H1 (cell line): ENCODE measurements at regions not wholly inside any gene's neighbourhood (a gene's known extent, or its start where the extent isn't known, plus 50 kb on each side); places are given as distances from the start of the nearest gene placed in this dataset.

Source experiments
- CTCF ChIA-PET: fragments of 300-600 bp; sonication (Branson Sonifier 250); formaldehyde crosslinking; loops from one replicate; lab custom pipeline; 2021; ENCODE audit not compliant: partially characterized antibody; lab: Charles Lee
- POLR2A ChIA-PET: fragments of 300-600 bp; sonication (Branson Sonifier 250); formaldehyde crosslinking; loops from one replicate; lab custom pipeline; 2021; ENCODE audit warnings: inconsistent platforms; ENCODE audit not compliant: partially characterized antibody; lab: Charles Lee
- DNase-seq, 2 experiments: peaks; one replicate each; pipeline versions ENCODE4 v3.0.0 to v3.0.0-alpha.2; 2010 to 2022; ENCODE audit warnings: low spot score in 2 of 2, low read depth in 1 of 2, mixed read lengths in 1 of 2
- FAIRE-seq: peaks from 2 replicates; lab custom pipeline; 2011; peaks lifted over from hg19 to GRCh38; lab: Jason Lieb, UNC
- H2AFZ ChIP-seq: 2 replicates; pipeline ENCODE4 v1.8.1; 2012; ENCODE audit warnings: low read length, inconsistent platforms
- H2AK5ac ChIP-seq: 2 replicates; pipeline ENCODE4 v1.6.1; 2013; ENCODE audit warnings: low read depth, low read length
- H2BK120ac ChIP-seq: replicated peaks from 2 replicates; pipeline ENCODE3; 2013; ENCODE audit warnings: low read depth, low read length, inconsistent platforms
- H2BK12ac ChIP-seq: 2 replicates; pipeline ENCODE4 v1.6.1; 2013; ENCODE audit warnings: low read depth, low read length
- H2BK15ac ChIP-seq: 2 replicates; pipeline ENCODE4 v1.6.1; 2013; ENCODE audit warnings: low read length
- H2BK20ac ChIP-seq: 2 replicates; pipeline ENCODE4 v1.6.1; 2013; ENCODE audit warnings: low read length
- H2BK5ac ChIP-seq: 2 replicates; pipeline ENCODE4 v1.6.1; 2013; ENCODE audit warnings: low read depth, low read length
- H3K14ac ChIP-seq: 2 replicates; pipeline ENCODE4 v1.6.1; 2013; ENCODE audit warnings: inconsistent platforms; ENCODE audit not compliant: insufficient read length
- H3K18ac ChIP-seq: 2 replicates; pipeline ENCODE4 v1.6.1; 2013; ENCODE audit warnings: low read length; ENCODE audit errors: extremely low read depth
- H3K23ac ChIP-seq: 2 replicates; pipeline ENCODE4 v1.6.1; 2013; ENCODE audit warnings: inconsistent platforms; ENCODE audit not compliant: insufficient read length
- H3K23me2 ChIP-seq: 2 replicates; pipeline ENCODE4 v1.6.1; 2013; ENCODE audit warnings: low read depth, low read length
- H3K27ac ChIP-seq: 2 replicates; pipeline ENCODE4 v1.6.1; 2011; ENCODE audit warnings: low read depth, low read length, inconsistent platforms
- H3K27me3 ChIP-seq, 4 experiments: replicated peaks in 1 of 4; 1 replicate in 1 of 4; 2 replicates in 3 of 4; pipeline versions ENCODE4 v1.6.1 to v1.8.1; 2011 to 2013; ENCODE audit warnings: low read length in 3 of 4, mild to moderate bottlenecking in 3 of 4, inconsistent platforms in 2 of 4, mixed read lengths in 2 of 4, moderate library complexity in 1 of 4; ENCODE audit not compliant: control insufficient read depth in 3 of 4, insufficient read depth in 3 of 4; ENCODE audit errors: extremely low read depth in 1 of 4
- H3K36me3 ChIP-seq, 4 experiments: 2 replicates each; pipeline versions ENCODE4 v1.6.1 to v1.8.1; 2011 to 2013; ENCODE audit warnings: mild to moderate bottlenecking in 4 of 4, low read length in 3 of 4, moderate library complexity in 2 of 4, control low read depth in 1 of 4, inconsistent platforms in 1 of 4; ENCODE audit not compliant: insufficient read depth in 4 of 4, control insufficient read depth in 2 of 4
- H3K4ac ChIP-seq: replicated peaks from 2 replicates; pipeline ENCODE3; 2013; ENCODE audit warnings: low read length, low read depth, mixed read lengths, inconsistent platforms; ENCODE audit not compliant: insufficient read length
- H3K4me1 ChIP-seq, 4 experiments: replicated peaks in 1 of 4; 1 replicate in 1 of 4; 2 replicates in 3 of 4; pipeline versions ENCODE4 v1.6.1 to v1.8.1; 2011 to 2013; ENCODE audit warnings: low read length in 3 of 4, inconsistent platforms in 2 of 4, mixed read lengths in 1 of 4; ENCODE audit not compliant: insufficient read depth in 4 of 4, control insufficient read depth in 3 of 4
- H3K4me2 ChIP-seq, 2 experiments: 2 replicates each; pipeline versions ENCODE4 v1.6.1 to v1.8.1; 2011 to 2013; ENCODE audit warnings: low read depth in 2 of 2, low read length in 2 of 2, control low read depth in 1 of 2, inconsistent platforms in 1 of 2, mild to moderate bottlenecking in 1 of 2; ENCODE audit not compliant: insufficient read depth in 1 of 2
- H3K4me3 ChIP-seq, 4 experiments: fragments of 200-600, 300-600 bp in 1 of 4; sonication (generic), shearing (Covaris generic), sonication (Bioruptor Twin) in 1 of 4; 2 replicates each; pipeline versions ENCODE4 v1.5.1 to v1.8.1; 2011 to 2016; ENCODE audit warnings: low read length in 4 of 4, low read depth in 3 of 4, control low read depth in 2 of 4, inconsistent platforms in 2 of 4, mild to moderate bottlenecking in 2 of 4, mixed read lengths in 1 of 4, moderate library complexity in 1 of 4; ENCODE audit not compliant: insufficient read depth in 2 of 4; ENCODE audit errors: extremely low read depth in 1 of 4
- H3K56ac ChIP-seq: replicated peaks from 2 replicates; pipeline ENCODE3; 2013; ENCODE audit warnings: low read depth, mild to moderate bottlenecking, mixed read lengths, low read length, inconsistent platforms; ENCODE audit not compliant: insufficient read length
- H3K79me1 ChIP-seq: 2 replicates; pipeline ENCODE4 v1.6.1; 2013; ENCODE audit warnings: low read depth, low read length, control low read depth
- H3K79me2 ChIP-seq, 2 experiments: 2 replicates each; pipeline versions ENCODE4 v1.6.1 to v1.8.1; 2012 to 2013; ENCODE audit warnings: low read length in 2 of 2, mild to moderate bottlenecking in 2 of 2, inconsistent platforms in 1 of 2; ENCODE audit not compliant: insufficient read depth in 2 of 2, control insufficient read depth in 1 of 2
- H3K9ac ChIP-seq, 4 experiments: replicated peaks in 1 of 4; 1 replicate in 1 of 4; 2 replicates in 3 of 4; pipeline versions ENCODE4 v1.6.1 to v1.8.1; 2011 to 2013; ENCODE audit warnings: low read depth in 3 of 4, low read length in 3 of 4, control low read depth in 2 of 4, mild to moderate bottlenecking in 2 of 4, moderate library complexity in 2 of 4, inconsistent platforms in 1 of 4; ENCODE audit errors: extremely low read depth in 1 of 4
- H3K9me3 ChIP-seq, 2 experiments: 2 replicates each; pipeline versions ENCODE4 v1.6.1 to v1.8.1; 2012 to 2013; ENCODE audit warnings: mild to moderate bottlenecking in 2 of 2, moderate library complexity in 2 of 2, control low read depth in 1 of 2, inconsistent platforms in 1 of 2, low read depth in 1 of 2, low read length in 1 of 2, mixed read lengths in 1 of 2; ENCODE audit not compliant: insufficient read depth in 2 of 2
- H4K20me1 ChIP-seq, 2 experiments: replicated peaks in 1 of 2; 2 replicates each; pipeline versions ENCODE3 to v1.8.1; 2011 to 2013; ENCODE audit warnings: inconsistent platforms in 2 of 2, low read length in 2 of 2, mild to moderate bottlenecking in 1 of 2; ENCODE audit not compliant: insufficient read depth in 2 of 2, control insufficient read depth in 1 of 2
- H4K5ac ChIP-seq: 2 replicates; pipeline ENCODE4 v1.6.1; 2013; ENCODE audit warnings: low read length, low read depth, mixed read lengths, inconsistent platforms; ENCODE audit not compliant: insufficient read length
- H4K8ac ChIP-seq: 2 replicates; pipeline ENCODE4 v1.8.0; 2013; ENCODE audit warnings: mild to moderate bottlenecking, moderate library complexity, low read length, inconsistent platforms; ENCODE audit not compliant: insufficient read depth; ENCODE audit errors: extremely low read depth
- H4K91ac ChIP-seq: replicated peaks from 2 replicates; pipeline ENCODE3; 2013; ENCODE audit warnings: low read length, mixed read lengths, inconsistent platforms; ENCODE audit not compliant: insufficient read length
- BACH1 ChIP-seq: IDR thresholded peaks from 2 replicates; pipeline ENCODE4 v1.6.1; 2012; ENCODE audit warnings: low read length, improper control_type of control experiment
- KDM4A ChIP-seq: IDR thresholded peaks from one replicate; pipeline ENCODE4 v1.7.1; 2012; ENCODE audit warnings: low read depth, mild to moderate bottlenecking, moderate library complexity, low read length, inconsistent platforms; ENCODE audit not compliant: severe bottlenecking
- MAX ChIP-seq: IDR thresholded peaks from 2 replicates; pipeline ENCODE4 v1.6.1; 2012; ENCODE audit warnings: inconsistent platforms
- NRF1 ChIP-seq: IDR thresholded peaks from 2 replicates; pipeline ENCODE4 v1.6.1; 2011; ENCODE audit warnings: mild to moderate bottlenecking, low read depth, low read length, improper control_type of control experiment
- RBBP5 ChIP-seq: IDR thresholded peaks from 2 replicates; pipeline ENCODE4 v1.7.1; 2012; ENCODE audit warnings: low read depth, mild to moderate bottlenecking, inconsistent platforms, low read length, moderate library complexity, borderline replicate concordance
- RXRA ChIP-seq: IDR thresholded peaks from 2 replicates; pipeline ENCODE4 v1.6.1; 2011; ENCODE audit warnings: low read depth, mild to moderate bottlenecking, low read length, moderate library complexity; ENCODE audit not compliant: insufficient read depth
- SAP30 ChIP-seq: fragments of 300-600 bp; sonication (generic); IDR thresholded peaks from 2 replicates; pipeline ENCODE4 v1.7.1; 2012; ENCODE audit warnings: low read length, moderate library complexity, mild to moderate bottlenecking, inconsistent platforms; ENCODE audit not compliant: insufficient read depth, insufficient replicate concordance
- SIRT6 ChIP-seq: IDR thresholded peaks from one replicate; pipeline ENCODE4 v1.7.1; 2012; ENCODE audit warnings: low read length, inconsistent platforms
- TAF1 ChIP-seq: IDR thresholded peaks from 2 replicates; pipeline ENCODE4 v1.6.1; 2011; ENCODE audit warnings: mild to moderate bottlenecking, low read depth, low read length
- TBP ChIP-seq: IDR thresholded peaks from 2 replicates; pipeline ENCODE4 v1.6.1; 2011; ENCODE audit warnings: low read depth, low read length, improper control_type of control experiment
- WGBS, 2 experiments: shearing (Covaris generic) in 1 of 2; methylation state at CpG; one replicate each; pipeline versions ENCODE4 v1.1.6 to v1.1.7; 2013 to 2015; ENCODE audit warnings: low lambda C conversion rate in 2 of 2, mixed read lengths in 2 of 2, inconsistent platforms in 1 of 2, low coverage in 1 of 2, missing lambda C conversion rate in 1 of 2; ENCODE audit not compliant: insufficient replicate concordance in 2 of 2, insufficient coverage in 1 of 2, insufficient read length in 1 of 2; ENCODE audit errors: extremely low coverage in 1 of 2, missing lambda C conversion rate in 1 of 2; 5-methylcytosine and 5-hydroxymethylcytosine counted together
- TF ChIP-seq, protein P1 (sequence below), 3 experiments: IDR thresholded peaks; 1 replicate in 2 of 3; 2 replicates in 1 of 3; pipeline versions ENCODE4 v1.5.1 to v1.6.1; 2011; ENCODE audit warnings: low read length in 3 of 3, mild to moderate bottlenecking in 3 of 3, inconsistent platforms in 2 of 3, low read depth in 1 of 3, moderate library complexity in 1 of 3; ENCODE audit not compliant: insufficient read depth in 1 of 3; ENCODE audit errors: control extremely low read depth in 1 of 3

- H2BK5ac ChIP-seq: no peak overlapping the region
- H4K8ac ChIP-seq: no peak overlapping the region
- no peak overlapping the region for H4K91ac ChIP-seq
- no peak overlapping the region for H2BK12ac ChIP-seq
- H3K4me1 ChIP-seq: no peaks in the 10 kb centered on the region
- no peak overlapping the region for H2BK20ac ChIP-seq
- no peak overlapping the region for H2BK15ac ChIP-seq
- H3K56ac ChIP-seq: no peak overlapping the region
- ChIA-PET CTCF (no interaction called here), POLR2A (no interaction called here)
- no peak overlapping the region for H3K4ac ChIP-seq
- H4K20me1 ChIP-seq: no peaks in the 10 kb centered on the region
- FAIRE-seq: no peak
- H3K18ac ChIP-seq: no peak overlapping the region
- no peaks in the 10 kb centered on the region for H3K36me3 ChIP-seq
- no peak overlapping the region for H3K4me2 ChIP-seq
- no peak overlapping the region for H3K9ac ChIP-seq
- H2AK5ac ChIP-seq: no peak overlapping the region
- H4K5ac ChIP-seq: no peak overlapping the region
- H3K23me2 ChIP-seq: no peaks in the 10 kb centered on the region; the same call in 1 of the 2 replicates
- H3K23ac ChIP-seq: no peak overlapping the region
- no peaks in the 10 kb centered on the region for H3K27me3 ChIP-seq
- no peaks in the 10 kb centered on the region for H3K79me2 ChIP-seq
- H3K9me3 ChIP-seq: no peaks in the 10 kb centered on the region
- H3K79me1 ChIP-seq: no peaks in the 10 kb centered on the region
- no peak overlapping the region for H3K14ac ChIP-seq
- no peak overlapping the region for H3K4me3 ChIP-seq
- H2AFZ ChIP-seq: no peak overlapping the region
- WGBS, 2 experiments: 89% methylated on average over 2 of the region's 2 CpGs; no CpG with 5 or more reads in 1 of the 2 experiments
- H3K27ac ChIP-seq: no peak overlapping the region
- H2BK120ac ChIP-seq: no peak overlapping the region
- DNase-seq: no peak
- no peak for TF ChIP-seq SAP30
- TF ChIP-seq, protein P1, sequence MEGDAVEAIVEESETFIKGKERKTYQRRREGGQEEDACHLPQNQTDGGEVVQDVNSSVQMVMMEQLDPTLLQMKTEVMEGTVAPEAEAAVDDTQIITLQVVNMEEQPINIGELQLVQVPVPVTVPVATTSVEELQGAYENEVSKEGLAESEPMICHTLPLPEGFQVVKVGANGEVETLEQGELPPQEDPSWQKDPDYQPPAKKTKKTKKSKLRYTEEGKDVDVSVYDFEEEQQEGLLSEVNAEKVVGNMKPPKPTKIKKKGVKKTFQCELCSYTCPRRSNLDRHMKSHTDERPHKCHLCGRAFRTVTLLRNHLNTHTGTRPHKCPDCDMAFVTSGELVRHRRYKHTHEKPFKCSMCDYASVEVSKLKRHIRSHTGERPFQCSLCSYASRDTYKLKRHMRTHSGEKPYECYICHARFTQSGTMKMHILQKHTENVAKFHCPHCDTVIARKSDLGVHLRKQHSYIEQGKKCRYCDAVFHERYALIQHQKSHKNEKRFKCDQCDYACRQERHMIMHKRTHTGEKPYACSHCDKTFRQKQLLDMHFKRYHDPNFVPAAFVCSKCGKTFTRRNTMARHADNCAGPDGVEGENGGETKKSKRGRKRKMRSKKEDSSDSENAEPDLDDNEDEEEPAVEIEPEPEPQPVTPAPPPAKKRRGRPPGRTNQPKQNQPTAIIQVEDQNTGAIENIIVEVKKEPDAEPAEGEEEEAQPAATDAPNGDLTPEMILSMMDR (IDR thresholded peaks at IDR 0.05; ENCODE audit: control extremely low read depth in 1 of 3, insufficient read depth in 1 of 3, low read depth in 1 of 3, low read length in 3 of 3): no peak
- TF ChIP-seq BACH1: no peak
- no peak for TF ChIP-seq TAF1
- no peak for TF ChIP-seq TBP
- no peak for TF ChIP-seq SIRT6
- TF ChIP-seq RXRA: no peak
- TF ChIP-seq NRF1: no peak
- no peak for TF ChIP-seq MAX
- TF ChIP-seq KDM4A: no peak
- TF ChIP-seq RBBP5: no peak
These were observed 911.5 kb upstream of the GBE1 start for GRCh38 chr3:82672966-82673365.
